Activated CD4-positive, alpha-beta T cell treated with anti-CD3 and anti-CD28 coated beads, Interleukin-2, Interleukin-6, amounts not matched to agents 100 ng/mL and 50 ng/mL, durations not matched to agents 16 hours and 8 hours (primary cell): ENCODE measurements at regions not wholly inside any gene's neighbourhood (a gene's known extent, or its start where the extent isn't known, plus 50 kb on each side); places are given as distances from the start of the nearest gene placed in this dataset.
A peak's percentile ranks its signal among the peaks of the same experiment; 100 is the strongest.

Source experiments
- DNase-seq: peaks from one replicate; pipeline ENCODE4 v3.0.0-alpha.2; 2020

DNA sequence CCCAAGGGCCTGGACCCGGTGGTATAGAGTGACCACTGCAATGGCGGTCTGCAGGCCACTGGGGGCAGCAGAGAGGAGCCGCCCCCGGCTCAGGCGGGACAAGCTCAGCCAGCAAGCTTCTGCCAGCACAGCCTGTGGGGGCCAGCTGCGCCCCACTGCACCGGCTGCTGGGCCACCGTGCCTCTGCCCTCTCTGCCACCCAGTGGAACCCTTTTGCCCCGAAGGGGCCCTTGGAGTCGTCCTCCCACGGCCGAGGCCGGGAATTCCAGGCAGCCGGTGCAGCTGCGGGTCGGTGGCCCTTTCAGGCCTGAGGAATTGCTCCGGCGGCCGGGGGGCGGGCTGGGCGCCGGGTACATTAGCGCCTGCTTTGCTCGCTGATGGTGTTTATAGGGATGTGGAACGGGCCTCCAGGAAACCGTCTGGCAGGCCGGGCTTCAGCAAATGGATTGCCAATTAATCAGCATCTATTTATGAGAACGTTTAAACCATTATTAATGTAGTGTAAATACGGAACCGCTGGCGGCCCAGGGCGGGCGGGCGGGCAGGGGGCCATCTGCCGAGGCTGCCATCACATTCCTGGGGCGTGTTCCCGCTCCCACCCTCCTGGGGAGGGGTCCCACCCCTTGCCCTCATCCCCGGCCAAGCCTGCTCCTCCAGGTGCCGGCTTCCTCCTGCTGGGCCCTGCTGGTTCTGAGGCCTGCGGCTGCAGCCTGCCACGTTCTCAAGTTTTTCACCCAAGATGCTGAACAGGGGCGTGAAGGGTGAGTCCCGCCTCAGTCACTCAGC, 127.4 kb downstream of the BARX1 start:
- peak; percentile 53 for DNase-seq

DNA sequence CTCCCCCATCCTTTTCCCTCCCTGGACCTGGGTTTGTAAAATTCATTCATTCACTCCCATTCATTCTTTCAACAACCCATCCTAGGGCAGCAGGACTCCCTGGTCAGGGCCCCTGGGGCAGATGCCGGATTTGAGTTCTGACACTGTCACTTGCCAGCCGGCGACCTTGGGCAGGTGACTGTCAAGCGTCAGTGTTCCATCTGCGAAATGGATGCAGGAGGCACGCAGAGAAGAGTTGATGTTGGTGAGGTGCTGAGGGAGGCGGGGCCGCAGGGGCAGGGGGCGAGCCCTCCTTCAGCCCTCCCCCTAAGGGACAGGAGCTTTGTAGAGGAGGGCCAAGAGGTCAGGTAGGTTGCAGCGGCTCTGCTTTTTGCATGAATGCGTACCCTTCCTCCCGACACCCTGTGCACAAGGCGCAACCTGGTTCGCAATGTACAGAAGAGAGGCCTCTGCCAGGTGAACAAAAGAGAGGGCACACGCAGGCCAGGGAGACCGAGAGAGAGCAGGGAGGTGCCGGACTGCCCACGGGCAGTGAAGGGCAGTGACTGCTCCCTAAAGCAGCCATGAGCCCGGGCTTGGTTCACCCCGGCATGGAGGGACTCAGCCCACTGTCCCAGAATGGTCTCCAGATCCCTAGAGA, 128.1 kb downstream of the BARX1 start:
- no peak for DNase-seq

DNA sequence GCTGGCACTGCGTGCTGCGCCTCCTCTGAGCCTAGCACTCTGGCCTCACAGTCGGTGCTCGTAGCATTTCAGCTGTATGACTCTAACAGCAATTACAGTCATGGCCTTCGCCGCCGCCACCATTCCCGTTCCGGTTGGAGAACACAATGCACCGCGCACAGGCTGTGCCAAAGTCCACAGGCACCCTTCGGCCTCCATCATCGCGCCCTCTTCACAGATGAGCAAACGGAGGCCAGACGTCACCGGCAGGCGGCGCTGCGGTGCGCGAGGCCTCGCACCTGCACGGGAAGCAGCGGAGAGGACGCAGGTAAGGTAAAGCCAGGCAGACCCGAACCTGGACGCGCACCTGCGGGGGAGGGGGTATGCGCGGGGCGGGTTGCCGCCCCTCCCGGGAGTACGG, 128.9 kb downstream of the BARX1 start:
- DNase-seq, result peak; percentile 60

DNA sequence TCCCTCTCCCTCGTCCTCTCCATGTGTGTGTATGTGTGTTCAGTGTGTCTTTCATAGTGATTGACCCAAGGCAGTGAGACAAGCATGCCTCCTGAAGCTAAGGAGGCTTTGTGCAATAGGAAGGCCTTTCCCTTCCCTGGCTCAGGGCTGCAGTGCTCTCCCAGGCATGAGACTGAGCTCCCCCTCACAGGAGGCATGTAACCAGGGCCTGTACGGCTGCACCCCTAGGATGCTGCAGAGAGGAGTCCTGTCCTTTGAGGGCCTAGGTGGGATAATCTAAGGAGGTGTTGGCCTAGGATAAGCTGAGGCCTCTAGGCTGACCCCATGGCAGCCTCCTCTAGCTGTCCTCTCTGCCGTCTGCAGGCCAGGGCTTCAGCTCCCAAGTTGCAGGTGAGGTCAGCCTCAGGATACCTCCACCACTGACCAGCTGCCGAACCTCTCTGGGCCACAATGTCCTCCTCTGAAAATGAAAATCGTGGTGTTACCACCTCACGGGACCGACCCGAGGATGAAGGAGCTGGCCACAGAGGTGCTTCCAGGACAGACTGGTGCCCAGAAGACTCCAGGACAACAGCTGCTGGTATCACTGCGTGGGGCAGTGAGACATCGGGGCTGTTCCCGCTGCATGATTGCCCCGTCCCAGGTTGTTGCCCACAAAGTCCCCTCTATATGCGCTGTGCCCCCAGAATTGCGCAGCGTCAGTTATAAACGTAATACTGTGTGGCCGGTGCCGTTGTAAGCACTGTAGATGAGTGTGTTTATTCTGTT, 129.6 kb downstream of the BARX1 start:
- DNase-seq, result no peak

DNA sequence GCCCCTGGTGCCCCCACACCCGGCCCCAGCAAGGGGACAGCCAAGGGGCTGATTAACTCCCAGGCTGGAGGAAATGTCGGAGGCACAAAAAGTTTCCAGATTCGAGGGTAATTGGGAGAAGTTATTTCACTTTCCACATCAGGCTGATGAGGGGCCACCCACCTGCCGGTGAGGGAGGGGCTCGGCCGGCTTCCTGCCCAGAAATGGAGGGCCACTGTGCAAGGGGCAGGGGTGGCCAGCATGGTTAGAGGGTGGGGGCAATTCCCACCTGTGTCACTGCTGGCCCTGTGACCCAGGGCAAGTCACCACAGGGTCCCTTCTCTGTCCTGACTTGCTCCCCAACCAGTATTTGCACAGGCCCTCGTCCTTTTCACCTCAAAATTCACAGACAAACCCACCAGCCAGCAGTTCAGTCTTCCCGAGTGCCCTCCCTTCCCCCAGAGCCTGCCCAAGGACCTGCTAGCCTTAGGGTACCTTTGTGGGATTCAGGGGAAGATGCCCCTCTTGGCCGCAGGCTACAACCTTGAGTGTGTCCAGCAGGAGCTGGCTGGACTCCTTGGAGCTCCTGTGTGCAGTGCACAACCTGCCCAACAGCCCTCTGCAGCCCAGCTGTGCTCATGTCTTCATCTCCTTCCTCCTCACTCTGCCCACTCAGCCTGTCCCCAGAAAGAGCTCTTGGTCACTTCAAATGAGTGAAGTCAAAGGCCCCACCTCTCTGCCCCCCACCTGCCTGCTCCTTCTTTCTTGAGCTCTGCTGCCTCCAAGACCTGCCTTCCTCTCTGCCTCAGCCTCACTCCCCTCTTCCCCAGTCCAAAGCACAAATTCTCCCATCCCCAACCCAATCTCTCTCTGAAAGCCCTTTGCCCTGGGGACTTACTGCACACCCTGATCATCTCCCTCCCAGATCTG, 130.5 kb downstream of the BARX1 start:
- DNase-seq, result no peak

DNA sequence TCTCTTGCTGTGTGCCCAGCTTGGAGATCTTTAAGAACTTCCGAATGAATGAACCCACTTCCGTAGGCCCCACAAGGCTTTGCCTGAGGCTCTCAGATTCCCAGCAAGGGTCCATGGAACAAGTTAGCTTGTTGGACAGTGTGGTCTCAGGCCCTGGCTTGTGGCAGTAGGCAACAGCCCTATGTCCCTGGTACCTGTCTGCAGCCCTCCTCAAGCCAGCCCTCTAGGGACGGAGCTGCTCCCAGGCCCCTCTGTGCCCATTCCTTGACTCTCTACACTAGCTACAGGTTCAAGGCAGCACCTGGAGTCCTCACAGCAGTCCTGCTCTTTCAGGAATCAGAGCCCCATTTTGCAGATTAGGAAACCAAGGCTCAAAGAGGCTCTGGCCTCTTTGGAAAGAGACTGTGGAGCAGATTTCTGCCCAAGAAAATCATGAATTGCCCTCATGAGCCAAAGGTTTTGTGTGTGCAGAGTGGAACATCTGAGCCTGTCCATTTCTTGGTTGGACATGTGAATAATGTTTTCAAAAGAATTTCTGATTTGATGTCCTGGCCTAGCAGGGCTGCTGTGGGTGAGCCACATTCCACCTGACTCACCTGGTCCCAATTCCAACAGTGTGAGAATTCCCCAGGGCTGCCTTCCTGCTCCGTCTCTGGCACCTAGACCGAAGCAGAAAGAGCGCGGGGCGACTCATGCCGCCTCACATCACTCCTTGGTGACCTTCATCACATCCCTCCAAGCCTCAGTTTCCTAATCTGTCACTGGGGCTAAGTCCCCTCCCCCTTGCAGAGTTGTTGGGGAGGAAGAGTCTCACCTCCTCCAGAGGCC, 131.7 kb downstream of the BARX1 start:
- no peak for DNase-seq

DNA sequence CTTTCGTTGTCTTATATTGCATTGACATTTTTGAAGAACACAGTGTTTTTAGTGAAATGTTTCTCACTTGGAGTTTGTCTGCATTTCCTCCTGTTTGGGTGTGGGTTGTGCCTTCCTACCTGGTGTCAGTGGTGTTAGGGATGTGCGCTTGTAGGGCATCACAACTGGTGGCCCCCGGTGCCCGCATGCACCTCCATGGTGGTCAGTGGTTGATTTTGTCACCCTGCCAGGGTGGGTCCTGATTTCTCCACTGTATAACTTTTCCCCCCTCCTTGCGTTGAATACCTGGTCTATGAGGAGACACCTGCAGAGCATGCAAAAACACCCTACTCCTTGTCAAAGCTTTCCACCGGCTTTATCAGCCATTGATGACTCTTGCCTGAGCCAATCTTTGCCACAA, 132.9 kb downstream of the BARX1 start:
- no peak for DNase-seq

DNA sequence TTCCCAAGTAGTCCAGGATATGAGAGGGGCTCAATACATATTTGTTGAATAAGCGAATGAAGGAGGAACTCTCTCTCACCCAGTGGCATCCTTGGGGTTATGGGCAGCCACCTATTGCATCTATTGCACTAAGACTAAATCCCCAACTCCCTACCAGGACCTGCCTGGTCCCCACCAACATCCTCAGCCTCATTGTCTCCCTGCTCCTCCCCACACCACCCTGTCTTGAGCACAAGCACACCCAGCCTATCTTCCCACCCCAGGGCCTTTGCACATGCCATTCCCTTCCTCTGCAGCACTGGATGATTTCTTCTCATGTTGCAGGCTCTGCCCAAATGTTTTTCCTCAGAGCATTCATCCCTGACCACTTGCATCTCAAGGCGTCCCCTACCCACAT, 133.8 kb downstream of the BARX1 start:
- DNase-seq, result no peak

DNA sequence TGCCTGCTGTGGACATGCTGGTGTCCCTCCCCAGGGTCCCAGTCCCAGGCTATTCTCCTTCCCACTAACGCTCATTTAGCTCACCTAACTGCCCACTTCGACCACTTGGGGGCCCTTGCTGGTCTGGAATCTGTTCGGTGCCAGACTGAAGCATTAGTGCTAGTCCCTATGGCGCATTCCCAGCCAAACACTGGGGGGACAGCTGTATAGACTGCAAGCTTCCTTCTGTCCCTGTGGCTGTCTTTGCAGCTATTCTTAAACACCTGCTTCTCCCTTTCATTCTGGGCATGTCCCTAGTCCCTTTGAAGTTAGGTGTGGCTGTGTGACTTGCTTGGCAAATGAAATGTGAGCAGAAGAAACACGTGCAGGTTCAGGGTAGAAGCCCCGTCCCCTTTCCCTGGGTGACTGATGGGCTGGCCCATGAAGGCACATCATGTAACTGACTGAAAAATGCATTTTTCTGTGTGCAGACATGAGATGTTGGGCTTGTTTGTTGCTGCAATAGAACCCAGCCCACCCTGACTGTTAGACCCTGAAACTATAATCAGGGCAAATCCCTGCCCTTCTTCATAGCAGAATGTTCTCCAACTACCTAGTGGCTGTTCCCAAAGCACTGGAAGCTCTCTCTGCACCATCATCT, 134.4 kb downstream of the BARX1 start:
- no peak for DNase-seq

DNA sequence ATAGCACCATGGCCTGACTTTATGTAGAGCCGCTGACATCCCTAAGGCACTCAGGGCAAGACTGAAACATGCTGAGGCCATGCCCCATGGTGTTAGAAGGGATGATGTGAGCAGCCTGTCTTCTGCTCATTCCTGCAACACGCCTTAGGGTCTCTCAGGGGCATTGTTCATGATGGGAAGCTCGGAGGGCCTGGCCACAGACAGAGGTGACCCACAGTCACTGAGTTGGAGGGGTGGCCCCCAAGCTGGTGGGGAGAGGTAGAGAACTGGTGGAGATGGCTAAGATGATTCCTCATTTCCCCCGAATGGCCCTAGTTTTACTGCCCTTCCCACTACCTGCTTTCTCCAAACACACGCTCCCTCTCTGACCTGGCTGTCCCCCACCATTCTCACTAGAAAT, 135.2 kb downstream of the BARX1 start:
- DNase-seq, result no peak

DNA sequence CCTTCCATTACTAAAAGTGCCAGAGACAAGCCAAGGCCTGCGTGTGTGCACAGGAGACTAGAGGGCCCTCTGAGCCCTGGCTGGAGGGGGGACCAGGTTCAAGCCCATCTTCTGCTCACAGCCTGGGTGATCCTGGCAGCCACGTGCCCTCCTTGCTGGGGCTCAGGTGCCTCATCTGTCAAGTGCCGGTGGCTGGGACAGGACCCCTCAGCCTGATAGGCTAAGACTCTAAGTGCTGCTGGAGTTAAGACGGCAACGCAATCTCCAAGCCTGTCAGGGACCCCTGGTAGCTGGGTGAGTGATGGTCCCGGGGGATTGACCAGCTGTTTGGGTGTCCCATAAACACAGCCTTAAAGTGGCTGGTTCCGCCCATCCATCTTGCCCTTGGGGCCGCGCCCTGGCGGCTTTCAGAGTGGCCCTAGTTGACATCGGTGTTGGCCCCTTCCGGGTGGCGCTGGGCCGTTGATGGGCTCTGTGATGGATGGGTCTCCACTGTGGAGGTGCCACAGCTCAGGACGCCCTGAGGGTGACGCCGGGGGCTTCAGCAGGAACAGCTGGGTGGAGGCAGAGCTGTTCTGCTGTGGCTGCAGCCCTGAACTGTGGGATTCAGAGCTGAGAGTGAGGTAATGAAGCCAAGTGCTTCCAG, 136.2 kb downstream of the BARX1 start:
- DNase-seq, result no peak

DNA sequence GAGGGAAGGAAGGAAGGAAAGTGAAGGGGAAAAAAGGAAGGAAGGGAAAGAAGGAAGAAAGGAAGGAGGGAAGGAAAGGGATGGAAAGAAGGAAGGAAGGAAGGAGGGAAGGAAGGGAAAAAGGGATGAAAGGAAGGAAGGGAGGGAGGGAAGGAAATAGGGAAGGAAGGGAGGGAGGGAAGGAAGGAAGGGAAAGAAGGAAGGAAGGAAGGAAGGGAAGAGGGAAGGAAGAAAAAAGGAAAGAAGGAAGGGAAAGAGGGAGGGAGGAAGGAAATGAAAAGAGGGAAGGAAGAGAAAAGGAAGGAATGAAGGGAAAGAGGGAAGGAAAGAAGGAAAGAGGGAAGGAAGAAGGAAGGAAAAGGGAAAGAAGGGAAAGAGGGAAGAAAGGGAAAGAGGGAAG, 136.9 kb downstream of the BARX1 start:
- no peak for DNase-seq

DNA sequence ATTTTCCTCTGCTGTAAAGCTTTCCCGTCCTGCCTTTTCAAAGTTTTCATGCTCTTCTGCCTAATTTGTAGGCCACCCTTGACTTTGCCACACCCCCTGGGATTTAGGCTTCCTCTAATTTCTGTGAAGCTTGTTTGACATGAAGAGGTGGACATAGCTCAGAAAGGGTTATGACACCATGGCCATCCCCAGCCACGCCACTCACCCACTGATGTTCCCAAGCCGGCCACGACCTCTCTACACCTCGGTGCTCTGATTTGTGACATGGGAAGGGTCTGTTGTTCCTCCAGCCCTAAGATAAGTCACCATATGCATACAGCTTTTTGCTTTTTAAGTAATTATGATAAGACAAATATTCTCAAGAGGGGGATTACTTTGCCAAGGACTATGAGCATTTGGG, 139.5 kb downstream of the BARX1 start:
- no peak for DNase-seq

DNA sequence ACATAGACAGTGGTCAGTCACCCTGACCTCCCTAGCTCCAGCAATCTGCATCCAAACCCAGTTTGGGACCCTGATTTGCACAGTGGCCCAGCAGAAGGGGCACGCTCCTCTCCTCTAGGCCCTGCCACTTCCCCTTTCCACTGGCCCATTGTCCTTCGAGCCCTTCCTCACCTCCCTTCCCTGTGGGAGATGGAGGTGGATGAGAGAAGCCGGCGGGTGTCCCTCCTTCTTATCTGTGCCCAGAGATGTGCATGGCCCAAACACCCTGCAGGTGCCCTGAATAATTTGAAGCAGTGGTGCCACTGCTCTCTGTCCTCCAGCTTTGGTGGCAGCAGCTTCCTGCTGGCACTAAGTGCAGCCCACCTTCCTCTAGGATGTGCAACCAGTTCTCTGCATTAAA, 140.0 kb downstream of the BARX1 start:
- no peak for DNase-seq

DNA sequence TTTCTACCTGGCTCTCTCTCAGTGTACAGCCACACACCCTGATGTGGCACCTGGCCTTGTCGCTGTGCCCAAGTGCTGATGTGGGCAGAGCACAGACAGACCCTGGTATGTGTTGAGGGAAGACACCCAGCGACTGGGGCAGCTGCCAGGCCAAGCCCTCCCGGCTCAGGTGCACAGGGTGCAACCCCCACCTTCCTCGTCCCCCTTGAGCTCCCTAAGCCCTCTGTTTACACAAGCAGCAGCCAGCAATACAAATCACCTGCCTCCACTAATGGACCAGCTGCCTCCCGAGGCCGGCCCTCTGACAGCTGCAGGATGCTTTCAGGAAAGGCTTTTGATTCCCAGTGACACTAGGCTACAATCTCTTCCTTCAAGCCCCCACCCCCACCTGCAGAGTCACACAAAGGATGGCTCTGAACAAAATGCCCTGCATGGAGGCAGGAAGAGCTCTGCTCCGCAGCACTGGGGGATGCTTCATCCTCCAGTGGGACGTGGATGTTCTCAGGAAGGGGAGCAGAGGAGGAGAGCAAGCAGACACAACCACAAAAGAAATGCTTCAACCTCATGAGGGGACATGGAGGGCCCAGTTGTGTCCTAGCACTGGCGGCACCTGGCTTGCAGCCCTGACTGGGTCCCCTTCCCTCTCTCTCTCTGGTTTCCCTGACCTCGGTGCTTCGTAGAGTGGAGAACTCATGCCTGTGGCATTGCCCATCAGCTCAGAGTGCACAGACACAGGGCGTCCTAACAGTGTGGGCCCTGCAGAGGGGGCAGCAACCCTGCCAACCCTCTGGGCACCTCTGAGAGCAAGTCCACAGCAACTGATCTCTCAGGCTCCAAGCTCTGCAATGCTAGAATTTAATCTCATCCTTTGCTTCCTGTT, 140.8 kb downstream of the BARX1 start:
- no peak for DNase-seq

DNA sequence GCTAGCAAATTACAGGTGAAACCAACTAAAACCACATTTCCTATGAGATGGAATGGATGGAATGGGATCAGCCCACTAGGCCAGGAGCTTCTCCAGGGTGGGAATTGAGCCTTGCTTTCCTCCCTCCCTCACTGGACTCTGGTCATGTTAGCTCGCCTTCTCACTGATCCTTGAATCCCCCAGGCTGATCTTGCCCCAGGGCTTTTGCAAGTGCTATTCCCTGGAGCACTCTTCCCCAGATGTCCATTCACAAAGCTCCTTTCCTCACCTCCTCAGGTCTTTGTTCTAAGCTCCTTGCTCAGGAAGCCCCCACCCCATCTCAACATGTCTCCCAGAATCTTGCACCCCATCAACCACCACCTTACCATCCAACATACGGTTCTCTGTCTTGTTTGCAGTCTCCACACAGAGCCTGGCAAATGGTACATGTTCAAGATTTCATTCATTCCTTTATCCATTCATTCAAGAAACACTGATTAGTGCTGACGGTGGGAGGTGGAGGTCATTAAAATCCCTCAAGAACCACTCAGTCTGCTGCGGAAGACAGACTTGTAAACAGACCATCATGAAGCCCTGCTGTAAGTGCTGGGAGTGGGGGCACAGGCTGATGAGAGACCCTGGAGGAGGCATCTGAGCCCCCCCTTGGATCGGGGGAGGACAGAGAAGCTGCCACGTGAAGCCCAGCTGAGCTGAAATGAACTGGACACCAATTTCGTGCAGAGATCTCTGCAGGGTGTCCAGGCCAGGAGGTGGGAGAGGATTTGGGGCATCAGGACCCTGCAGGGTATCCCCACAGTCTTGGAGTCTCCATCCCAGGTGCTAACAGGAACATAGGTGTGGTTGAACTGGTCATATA, 141.7 kb downstream of the BARX1 start:
- DNase-seq, result no peak

DNA sequence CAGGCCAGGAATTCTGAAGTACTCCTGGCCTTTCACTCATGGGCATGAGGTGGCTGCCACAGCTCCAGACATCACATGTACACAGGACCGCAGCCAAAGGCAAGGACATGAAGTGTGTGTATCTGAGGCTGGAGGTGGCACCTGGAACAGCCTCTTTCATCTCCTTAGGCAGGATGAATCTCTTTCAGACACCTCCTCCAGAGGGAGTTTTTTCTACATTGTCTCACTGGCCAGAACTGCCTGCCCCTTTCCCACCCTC, 142.8 kb downstream of the BARX1 start:
- no peak for DNase-seq

DNA sequence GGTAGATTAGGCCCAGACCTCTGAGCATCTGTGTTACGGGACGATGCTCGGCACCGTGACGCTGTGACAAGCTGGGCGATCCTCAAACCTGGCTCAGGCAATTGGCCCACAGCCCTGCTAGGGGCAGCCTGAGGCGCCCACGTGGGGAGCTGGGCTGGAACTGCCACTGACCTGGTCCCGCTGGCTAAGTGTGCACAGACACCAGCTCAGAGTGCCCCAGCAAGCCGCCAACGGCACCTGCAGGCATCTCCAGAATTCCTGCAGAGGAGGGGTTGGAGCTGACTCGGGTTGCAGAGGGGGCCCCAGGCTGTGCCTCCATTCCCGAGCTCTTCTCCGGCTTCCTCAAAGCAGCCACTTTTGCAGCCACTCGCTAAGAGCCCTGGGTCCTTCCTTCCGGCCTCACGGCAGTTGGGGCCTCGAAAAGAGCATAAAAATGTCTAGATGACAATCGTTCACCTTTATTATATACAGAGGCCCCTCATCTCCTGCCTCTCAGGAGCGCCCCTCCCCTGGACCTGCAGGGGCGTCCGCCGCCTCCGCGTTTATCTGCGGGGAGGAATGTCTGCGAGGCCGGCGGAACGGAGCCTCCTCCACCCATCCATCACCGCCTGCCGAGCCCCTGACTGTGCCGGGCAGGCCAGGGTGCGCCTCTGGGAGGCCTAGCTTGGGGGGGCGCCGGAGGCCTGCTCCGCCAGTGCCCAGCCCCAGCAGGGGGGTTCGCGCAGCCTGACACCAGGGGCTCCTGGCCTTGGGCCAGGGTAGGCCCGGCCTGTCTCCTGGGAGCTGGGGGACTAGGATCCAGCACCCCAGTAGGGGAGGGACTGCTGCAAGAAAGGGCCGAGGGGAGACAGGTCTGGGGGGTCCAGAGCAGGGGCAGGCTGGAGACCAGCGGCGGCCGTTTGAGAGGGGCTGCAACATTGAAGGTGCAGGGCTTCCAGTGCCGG, 144.9 kb downstream of the BARX1 start:
- DNase-seq, result no peak
